HG03521 (cell line): ENCODE measurements at regions not wholly inside any gene's neighbourhood (a gene's known extent, or its start where the extent isn't known, plus 50 kb on each side); places are given as distances from the start of the nearest gene placed in this dataset.

Experiments
- ATAC-seq: cut with Tn5 transposase; IDR thresholded peaks from one replicate; pipeline ENCODE4 v1.9.1; 2021; ENCODE audit warnings: mild to moderate bottlenecking, moderate library complexity; ENCODE audit not compliant: unreplicated experiment

DNA sequence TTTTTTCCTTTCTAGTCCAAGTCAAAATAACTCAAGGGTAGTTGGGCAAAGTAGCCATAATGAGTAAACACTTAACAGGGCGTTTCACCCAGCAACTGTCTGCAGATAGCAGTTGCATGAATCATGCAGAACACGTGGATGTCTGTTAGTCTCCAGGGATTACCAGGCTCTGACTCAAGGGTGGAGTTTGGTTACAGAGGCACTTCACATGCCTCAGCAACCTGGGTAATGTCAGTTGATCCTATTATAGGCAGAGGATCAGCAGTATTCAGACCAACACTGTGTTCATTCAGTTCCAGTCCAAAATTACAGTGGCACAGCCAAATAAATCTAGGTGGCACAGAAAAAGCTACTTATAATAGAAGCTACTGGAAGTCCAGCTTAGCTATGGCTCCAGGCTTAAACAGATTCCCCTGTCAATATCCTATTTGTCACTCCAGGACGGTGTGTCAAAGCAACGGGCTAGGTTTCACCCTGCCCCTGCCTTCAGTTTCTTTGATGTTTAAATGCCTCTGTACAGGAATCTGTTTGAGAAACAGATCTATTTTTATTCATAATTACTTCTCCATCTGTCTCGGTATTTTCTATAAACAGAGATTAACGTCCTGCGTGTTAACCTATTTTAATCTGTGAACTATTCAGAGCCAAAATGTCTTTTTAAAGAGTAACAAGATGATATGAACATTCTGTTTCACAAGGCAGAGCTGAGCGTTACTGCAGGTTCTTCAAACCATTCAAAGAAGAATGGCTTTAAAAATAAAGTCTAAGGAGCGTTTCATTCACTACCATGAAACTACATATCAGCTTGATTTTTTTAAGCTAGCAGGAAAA lies 162.6 kb upstream of the AKR1E2 start:
- ATAC-seq: peak; percentile 68

DNA sequence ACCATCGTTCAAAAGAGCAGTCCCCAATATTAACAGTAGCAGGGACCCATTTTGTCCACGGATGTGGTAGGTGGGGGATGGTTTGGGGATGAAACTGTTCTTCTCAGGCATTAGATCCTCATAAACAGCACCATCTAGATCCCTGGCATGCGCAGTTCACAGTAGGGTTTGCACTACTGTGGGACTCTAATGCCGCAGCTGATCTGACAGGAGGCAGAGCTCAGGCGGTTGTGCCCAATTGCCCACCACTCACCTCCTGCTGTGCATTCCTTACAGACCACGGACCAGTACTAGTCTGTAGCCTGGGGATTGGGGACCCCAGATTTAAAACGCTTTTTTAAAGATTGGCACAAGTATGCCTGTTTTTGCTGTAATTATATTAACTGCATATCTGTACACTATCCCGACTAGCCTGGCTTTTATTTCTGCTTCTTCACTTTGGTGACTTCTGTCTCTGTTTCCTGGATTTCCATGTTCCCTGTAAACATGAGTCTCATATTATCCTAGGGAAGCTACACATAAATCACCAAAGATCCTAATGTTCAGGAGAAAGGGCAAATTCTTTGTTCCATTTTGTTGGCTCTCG lies 163.3 kb upstream of the AKR1E2 start:
- ATAC-seq: no peak

DNA sequence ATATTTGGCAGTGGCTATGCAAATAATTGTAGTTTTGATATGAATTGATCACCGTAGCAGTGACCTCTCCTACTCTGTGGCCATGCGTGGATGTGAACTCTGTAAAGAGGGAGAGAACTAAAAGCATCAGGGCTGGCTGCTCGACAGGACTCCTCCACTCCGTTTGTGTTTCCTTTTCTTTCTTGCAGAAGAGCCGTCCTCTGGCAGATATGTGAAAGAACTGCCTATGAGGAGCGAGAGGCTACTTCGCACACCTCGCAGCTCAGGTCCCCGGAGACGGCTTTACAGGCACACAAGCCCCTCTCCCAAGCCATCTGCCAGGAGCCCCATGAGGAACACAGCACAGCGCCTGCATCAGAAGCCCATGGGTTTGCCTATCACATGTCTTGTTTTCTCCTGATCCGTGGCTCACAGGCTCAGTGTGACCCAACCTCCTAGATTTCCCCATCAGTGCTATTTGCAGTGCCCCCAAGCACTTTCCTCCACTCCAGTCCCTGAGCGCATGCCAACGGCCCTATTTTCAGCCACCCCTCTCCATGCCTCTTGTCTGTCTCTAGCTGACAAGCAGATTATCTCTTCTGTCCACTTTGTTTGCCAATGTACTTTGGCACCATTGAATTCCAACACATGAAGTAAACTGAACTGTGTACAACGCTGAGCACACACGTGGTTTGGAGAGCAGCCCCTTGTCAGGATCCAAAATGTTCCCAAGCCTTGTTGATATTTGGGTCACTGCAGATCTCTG lies 164.3 kb upstream of the AKR1E2 start:
- ATAC-seq: no peak

DNA sequence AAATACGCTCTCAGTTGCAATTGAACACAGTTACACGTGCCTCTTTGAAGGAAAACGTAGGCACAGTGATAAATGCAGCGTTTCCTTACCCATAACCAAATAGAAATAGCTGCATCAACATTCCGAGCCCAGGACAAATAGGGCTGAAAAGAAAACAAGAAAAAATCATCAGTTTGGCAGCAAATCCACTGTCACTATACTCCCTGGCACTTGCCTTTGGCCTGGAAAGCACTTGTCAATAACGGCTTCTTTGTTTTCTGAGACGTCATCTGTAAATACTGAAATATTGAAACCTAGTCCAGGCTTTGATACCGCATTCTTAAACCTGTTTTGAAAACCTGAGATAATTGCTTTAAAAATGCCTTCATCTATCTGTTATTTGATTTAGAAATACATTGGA lies 167.2 kb upstream of the AKR1E2 start:
- ATAC-seq: no peak

DNA sequence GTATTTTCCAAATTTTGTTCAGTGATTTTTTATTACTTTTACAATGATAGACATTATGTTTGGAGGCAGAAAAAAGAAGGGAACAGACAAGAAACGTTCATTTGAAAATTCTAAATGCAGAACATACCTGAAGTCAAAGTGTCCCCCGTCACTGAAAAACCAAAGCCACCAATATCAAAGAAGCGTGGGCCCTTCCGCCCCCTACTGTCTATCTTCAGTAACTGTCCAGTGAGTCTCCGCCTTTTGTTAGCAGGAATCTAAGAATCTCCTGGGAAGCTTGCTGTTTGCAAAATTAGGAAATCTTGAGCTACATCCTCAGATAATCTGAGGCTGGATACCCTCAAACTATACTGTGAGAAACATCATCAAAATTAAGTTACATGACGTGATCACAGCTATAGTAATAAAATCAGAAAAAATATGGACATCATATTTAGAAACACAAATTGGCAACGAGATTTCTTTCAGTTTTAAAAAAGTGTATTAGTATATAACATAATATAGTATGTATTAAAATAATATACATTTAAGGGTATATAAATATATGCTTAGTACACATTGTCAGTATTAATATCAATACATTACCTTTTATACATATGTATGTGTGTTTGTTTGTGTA lies 169.3 kb upstream of the AKR1E2 start:
- ATAC-seq: no peak

DNA sequence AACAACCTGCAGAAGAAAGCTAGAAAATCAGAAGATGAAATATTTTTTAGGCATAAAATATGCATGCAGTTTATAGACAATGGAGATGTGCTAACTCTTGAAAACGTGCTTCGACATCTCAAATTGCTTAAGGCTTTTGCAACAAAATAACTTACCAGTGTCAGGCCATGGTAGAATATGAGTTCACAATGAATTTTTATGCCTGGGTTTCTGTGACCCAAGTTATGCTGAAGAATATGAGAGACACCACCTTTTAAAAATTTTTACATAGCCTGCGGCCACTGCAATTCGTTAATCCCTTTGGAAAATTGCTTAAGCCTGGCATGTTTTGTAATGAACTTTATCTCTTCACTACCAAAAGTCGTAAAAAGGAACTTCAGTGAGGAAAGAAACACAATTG lies 170.1 kb upstream of the AKR1E2 start:
- no peak for ATAC-seq

DNA sequence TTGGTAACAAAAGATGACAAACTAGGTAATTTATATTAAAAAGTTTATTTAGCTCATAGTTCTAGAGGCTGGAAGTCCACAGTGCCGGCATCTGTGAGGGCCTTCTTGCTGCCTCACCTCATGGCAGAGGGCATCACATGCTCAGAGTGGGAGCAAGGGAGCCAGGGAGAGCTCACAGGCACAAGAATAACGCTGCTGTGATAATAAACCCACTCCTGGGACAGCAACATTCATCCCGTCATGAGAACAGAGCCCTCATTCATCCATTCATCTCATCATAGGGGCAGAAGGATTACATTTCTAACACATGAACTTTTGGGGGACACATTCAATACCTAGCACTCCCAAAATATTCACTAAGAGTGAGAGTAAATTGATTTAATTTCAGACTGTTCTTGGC lies 170.6 kb upstream of the AKR1E2 start:
- ATAC-seq: no peak

DNA sequence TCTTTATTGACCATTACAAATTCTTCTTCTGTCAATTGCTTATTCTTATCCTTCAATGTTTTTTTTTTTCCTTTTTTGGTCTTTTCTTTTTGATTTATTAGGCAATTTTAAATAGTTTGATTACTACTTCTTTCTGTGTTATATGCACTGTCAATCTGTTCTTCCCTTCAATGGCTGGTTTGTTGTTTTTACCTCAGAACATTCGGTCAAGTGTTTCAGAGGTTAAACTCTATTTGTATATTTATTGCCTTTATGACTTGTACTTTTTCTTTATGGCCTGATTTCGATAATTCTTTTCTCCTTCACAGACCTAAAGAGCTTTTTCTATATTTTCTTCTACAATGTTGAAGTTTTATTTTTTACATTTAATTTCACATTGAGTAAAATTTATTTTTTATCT lies 171.5 kb upstream of the AKR1E2 start:
- no peak for ATAC-seq

DNA sequence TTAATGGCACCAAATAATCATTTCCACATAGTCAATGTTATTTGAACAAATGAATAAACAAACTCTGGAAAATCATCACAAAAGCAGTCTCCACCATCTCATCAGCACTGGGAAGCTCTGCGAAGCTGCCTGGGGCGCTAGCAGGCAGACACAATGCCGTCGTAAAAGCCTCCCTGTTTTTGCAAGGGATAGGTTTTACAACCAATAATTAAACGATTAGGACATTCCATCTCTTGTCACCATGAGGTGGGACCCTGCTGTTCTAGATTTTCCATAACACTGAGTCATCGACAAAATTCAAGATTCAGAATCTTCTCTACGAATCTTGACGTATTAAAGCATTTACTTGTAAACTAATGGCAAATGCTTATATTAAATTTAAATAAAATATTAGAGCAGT lies 172.8 kb upstream of the AKR1E2 start:
- ATAC-seq: no peak

DNA sequence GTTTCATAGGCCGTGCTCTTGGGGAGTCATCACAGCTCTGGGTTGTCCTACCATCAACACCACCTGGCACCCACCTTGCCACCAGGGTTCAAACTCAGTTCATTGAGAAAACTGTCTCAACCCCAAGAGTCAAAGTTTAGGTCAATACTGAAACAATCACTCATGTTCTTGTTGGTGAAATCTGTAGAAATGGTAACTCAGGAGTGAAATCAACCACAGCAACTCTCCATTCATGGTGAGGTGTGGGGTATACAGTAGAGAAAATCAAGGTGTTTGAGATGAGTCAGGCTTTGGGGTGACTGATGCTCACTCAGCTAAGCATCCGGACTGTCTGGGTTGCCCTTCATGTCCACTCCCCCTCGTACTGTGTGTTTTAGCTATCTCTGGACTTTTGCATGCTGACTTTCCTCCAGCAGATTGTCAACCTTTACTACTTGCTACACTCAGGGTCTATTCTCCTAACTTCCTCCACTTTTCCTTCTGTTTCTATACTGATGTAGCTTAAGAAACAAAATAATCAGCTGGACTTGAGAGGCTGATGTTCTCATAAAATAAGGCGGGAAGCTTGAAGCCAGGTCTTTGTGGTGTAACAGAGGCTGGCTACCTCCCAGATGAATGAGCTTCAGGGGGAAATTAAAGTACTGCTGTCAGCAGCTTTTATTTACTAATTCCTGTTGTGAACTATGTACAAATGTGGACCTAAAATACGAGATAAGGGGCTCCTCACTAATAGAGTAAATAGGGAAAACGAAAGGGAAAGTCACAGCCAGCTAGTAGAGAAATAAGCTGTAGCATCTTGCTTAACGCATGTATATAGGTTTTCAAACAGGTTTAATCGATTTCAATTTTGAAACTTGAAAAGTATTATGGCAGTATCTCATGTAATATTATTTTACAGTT lies 173.6 kb upstream of the AKR1E2 start:
- peak; percentile 83 for ATAC-seq

DNA sequence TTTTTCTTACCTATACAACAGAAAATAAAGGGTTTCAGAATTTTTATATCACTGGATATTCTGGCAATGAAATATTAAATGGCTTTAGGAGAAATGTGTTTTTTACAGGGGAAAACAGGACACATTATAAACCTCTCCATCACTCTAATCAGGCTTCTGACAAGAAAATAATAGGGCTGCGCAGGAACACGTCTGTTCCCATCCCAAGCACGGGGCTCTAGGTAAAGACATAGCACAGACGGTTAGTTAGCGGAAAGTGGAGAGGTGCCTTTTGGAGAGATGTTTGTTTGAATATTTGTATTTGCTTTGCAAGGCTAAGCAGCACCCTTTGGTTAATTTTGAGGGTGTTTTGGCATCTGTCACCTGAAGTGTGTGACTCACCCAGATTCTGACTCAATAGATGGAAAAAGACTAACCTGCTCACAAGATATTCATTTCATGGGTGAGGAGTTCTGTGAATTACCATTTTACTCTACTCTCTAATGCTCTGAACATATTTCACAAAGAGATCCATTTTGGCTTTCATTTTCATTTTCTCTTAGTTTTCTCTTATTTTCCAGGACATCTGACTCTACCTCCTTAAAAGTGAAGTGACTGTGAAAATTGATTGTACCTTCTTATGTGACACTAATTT lies 174.5 kb upstream of the AKR1E2 start:
- no peak for ATAC-seq

DNA sequence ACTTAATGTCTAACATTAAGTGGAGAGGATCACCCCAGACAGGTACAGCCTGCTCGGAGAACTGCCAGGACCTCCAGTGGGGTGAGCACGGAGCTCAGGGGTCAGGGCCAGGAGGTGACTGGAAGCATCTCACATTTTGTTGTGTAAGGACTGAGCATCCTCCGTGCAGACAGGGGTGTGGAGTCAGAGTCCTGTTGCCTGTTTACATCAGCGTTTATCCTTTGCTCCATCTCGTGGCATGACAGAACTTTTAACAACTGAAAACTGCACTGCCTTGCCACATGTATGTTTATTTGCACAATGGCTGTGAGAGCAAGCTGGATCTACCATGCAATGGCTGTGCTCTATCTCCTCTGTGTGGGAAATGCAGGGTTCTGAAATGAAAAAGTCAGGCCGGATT lies 175.4 kb upstream of the AKR1E2 start:
- ATAC-seq: no peak

DNA sequence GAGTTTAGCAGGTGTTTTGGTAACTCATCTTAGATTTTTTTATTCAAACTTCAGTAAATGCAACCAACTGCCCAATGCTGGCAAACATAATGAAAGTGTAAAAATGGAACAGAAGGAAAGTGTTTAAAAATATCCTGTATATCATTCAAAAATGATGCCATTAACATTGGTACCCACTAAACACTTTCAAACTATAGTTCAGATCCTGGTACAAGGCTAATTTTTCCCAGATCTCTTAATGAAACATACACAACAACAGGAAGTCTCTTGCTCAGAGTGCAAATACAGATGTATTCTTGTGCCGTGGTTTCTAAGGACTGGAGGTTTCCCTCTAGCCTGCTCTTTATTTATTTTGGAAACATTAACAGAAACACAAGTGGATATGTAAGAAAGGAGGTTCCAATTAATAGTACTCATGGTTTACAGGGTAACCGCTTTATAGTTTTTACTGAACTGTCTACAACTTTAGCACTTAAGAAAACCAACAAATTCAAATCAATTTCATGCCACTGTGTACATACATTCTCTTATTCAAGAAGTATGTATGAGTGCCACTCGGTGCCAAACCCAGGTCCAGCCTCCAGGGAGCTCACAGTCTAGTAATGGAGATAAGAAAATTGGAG lies 176.0 kb upstream of the AKR1E2 start:
- ATAC-seq: no peak

DNA sequence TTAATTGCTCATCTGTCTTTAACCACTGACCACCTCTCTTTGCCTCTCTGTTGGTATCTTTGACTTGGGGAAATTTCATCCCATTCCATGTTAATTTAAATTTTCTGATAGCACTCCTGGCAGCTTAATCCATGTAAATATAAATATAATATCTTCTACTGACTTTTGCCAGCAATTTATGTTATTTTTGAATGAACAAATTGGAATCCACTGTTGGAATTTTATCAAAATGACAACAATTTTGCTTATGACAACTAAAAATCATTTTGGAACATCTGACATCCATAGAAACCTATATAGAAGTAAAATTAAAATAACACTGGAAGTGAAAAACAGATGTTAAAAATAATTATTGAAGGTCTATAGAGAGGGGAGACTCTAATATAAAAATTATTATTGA lies 176.5 kb upstream of the AKR1E2 start:
- ATAC-seq: no peak

DNA sequence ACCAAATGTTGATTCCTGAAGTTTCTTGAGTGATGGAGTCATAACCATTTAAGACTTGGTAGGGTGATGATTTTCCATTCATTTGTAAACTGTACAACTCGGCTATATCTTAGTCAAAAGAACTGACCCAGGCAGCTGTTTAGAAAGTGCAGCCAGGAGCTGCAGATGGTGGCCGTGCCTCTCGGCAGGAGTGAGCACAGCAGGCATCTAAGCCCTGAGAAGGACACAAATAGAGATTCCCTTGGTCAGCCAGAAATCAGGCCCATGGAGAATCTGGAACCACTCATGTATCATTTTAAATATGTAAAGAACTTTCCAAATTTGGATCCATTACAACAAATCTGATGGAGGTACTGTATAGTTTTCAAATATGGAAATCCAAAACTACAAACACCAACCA lies 177.0 kb upstream of the AKR1E2 start:
- ATAC-seq: no peak

DNA sequence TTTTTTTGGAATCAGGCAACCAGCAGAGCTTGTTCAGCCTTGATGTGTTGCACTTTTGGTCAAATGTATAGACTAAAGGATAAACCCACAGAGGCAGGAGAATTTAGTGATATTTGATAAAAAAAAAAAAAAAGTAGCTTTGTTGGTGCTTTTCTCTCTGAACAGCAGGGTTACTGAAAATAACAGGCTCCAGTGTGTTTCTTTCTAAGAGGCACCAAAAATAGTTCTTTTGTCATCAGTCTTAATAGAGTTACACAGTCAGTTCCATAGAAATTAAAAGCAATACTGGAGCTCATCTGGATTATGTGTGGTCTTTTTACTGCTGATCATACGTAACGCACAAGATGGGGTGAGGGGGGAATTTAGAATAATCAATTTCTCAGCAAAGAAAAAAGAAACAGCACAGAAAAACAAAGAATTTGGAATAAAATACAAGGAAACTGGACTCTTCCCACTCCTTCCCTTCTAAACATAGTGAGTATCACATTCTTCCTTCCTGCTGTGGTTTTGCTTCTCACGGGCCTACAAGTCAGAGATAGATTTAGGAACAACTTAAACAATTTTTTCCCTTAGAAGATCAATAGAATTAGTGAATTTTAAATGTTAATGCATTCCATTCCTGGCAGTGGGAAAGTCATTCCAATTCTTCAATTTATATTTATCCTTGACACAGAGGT lies 178.8 kb upstream of the AKR1E2 start:
- no peak for ATAC-seq

DNA sequence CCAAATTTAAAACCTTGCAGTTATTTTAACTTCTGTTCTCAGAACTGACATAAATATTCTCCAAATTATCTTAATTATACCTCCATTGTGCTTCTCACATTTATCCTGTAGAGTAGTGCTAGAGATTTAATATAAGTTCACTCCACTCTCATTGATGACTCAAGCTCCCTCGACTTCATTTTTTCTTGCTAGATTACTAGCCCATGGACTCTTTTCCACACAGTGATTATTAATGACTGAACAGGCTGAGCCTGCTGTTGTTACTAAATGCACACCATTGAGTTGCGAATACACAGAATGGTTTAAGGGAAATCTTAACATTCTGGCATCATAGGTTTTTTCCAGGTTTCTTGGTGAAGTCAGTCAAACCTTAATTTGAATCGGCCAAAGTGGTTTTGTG lies 179.5 kb upstream of the AKR1E2 start:
- ATAC-seq: no peak

DNA sequence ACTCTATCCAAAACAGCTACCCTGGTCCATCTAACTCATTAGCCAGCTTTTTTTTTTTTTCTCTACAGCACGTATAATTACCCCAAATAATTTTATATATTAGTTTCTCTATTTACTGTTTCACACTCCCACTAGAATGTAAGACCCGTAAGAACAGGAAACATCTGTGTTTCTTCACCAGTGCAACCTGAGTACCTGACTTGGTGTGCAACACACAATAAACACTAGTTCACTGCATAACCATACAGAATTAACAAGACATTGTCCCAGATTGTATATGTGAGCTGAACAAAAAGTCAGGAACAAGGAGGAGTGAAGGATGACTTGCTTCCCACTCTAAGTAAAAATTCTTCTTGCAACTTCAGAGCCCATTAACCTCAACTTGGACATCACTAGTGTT lies 180.2 kb upstream of the AKR1E2 start:
- no peak for ATAC-seq

DNA sequence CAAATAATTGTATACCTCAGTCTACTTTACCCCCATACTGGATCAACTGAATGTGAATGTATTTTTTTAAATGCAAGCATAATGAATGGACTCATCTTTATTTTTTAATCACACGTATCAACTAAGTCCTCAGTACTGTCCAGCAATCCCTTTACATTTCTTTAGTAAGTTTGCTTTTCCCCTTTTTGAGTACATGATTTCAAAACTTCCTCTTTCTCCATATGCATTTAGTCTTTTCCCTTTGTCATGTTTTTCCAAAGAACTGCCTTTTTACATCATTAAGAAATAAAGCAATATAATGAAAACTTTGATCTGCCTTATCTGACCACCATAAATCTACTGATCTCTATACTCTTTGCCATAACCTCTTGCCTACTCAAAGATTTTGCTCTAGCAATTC lies 182.5 kb upstream of the AKR1E2 start:
- no peak for ATAC-seq
